Right lobe of liver (tissue), 6 donors: ENCODE measurements at regions not wholly inside any gene's neighbourhood (a gene's known extent, or its start where the extent isn't known, plus 50 kb on each side); places are given as distances from the start of the nearest gene placed in this dataset.
"Not testable (repeated sequence)": the region's sequence is repeated elsewhere in the genome, so short reads cannot be mapped to it uniquely, and the experiment has no call there.

Source experiments
- ATAC-seq, 4 donors: fragments of 200-7000 bp; cut with Tn5 transposase; one replicate each; pipeline ENCODE4 v1.9.1; 2020; ENCODE audit warnings: mild to moderate bottlenecking in 4 of 4, moderate library complexity in 4 of 4
- DNase-seq, 3 donors: peaks; one replicate each; pipeline ENCODE4 v3.0.0-alpha.2; 2020
- H3K27ac ChIP-seq, 3 donors: fragments of 200-600 bp; one replicate each; pipeline ENCODE4 v1.8.0; 2022
- H3K27me3 ChIP-seq, 2 donors: fragments of 200-600 bp; one replicate each; pipeline ENCODE4 v1.8.0; 2022
- H3K36me3 ChIP-seq, 4 donors: fragments of 200-600 bp; sonication (generic) in 1 of 4; one replicate each; pipeline versions ENCODE4 v1.5.1 to v1.8.0; 2017 to 2022; ENCODE audit warnings: control low read depth in 1 of 4
- H3K4me1 ChIP-seq, 4 donors: fragments of 200-600 bp; sonication (generic) in 1 of 4; one replicate each; pipeline versions ENCODE4 v1.5.1 to v1.8.0; 2017 to 2022; ENCODE audit warnings: control low read depth in 1 of 4
- H3K4me3 ChIP-seq, 3 donors: fragments of 200-600 bp; one replicate each; pipeline ENCODE4 v1.8.0; 2022
- H3K9me3 ChIP-seq, 4 donors: fragments of 200-600 bp; sonication (generic) in 1 of 4; one replicate each; pipeline versions ENCODE4 v1.5.1 to v1.8.0; 2017 to 2022; ENCODE audit warnings: control low read depth in 1 of 4
- CTCF ChIP-seq, 4 donors: fragments of 200-600 bp in 3 of 4; fragments of 450-650 bp in 1 of 4; IDR thresholded peaks; one replicate each; pipeline versions ENCODE4 v1.5.1 to v1.8.0; 2016 to 2022; ENCODE audit warnings: antibody characterized with exemption in 4 of 4, mild to moderate bottlenecking in 2 of 4
- POLR2A ChIP-seq: fragments of 450-650 bp; IDR thresholded peaks from one replicate; pipeline ENCODE4 v1.6.1; 2017; ENCODE audit warnings: antibody characterized with exemption, mild to moderate bottlenecking
- WGBS: methylation state at CpG from one replicate; pipeline ENCODE4 v1.1.6; 2018; ENCODE audit warnings: low coverage, low lambda C conversion rate; ENCODE audit not compliant: insufficient coverage; ENCODE audit errors: missing lambda C conversion rate; 5-methylcytosine and 5-hydroxymethylcytosine counted together
- intact Hi-C, 2 donors: fragments of 100-400 bp; cut with DNase I; formaldehyde crosslinking; loops; one replicate each; pipeline versions ENCODE4 v1.11.2 to v1.14.1; 2022
- donor health status: DM: no; HTN: yes; CAD: no.
- donor health status: DM: no; HTN: no; CAD: no.
- donor health status: DM: no; HTN: no; CAD: no.
- donor health status: DM: no; HTN: yes; CAD: no.
- donor health status: DM: no; HTN: yes; CAD: no.

GRCh38 chr7:119737390-119737789 lies 535.6 kb upstream of the KCND2 start:
- ATAC-seq (no peak), DNase-seq (no peak)
- Histone ChIP-seq H3K4me1 (no peaks in the 10 kb centered on the region), H3K27ac (no peak overlapping the region), H3K9me3 (no peaks in the 10 kb centered on the region), H3K4me3 (no peak overlapping the region), H3K36me3 (no peaks in the 10 kb centered on the region), H3K27me3 (no peaks in the 10 kb centered on the region)
- TF ChIP-seq CTCF (IDR thresholded peaks at IDR 0.05) = no peak
- TF ChIP-seq POLR2A = no peak
- intact Hi-C loops = no loop called here

GRCh38 chr7:119745280-119745679 lies 527.7 kb upstream of the KCND2 start:
- H3K4me1 ChIP-seq, H3K9me3 ChIP-seq, H3K27me3 ChIP-seq, H3K36me3 ChIP-seq, intact Hi-C loops, H3K4me3 ChIP-seq, DNase-seq, H3K27ac ChIP-seq, ATAC-seq: not testable (repeated sequence)
- WGBS = 73% methylated on average over 1 of the region's 1 CpG

- H3K9me3 ChIP-seq = no peaks in the 10 kb centered on the region
- TF ChIP-seq CTCF (IDR thresholded peaks at IDR 0.05) (no peak), POLR2A (no peak)
- H3K4me3 ChIP-seq = no peak overlapping the region
- H3K27me3 ChIP-seq = no peaks in the 10 kb centered on the region
- ATAC-seq = no peak
- no peak for DNase-seq
- no peaks in the 10 kb centered on the region for H3K36me3 ChIP-seq
- 25% methylated on average over 1 of the region's 1 CpG for WGBS
- H3K27ac ChIP-seq = no peak overlapping the region
- no peaks in the 10 kb centered on the region for H3K4me1 ChIP-seq
- intact Hi-C loops = no loop called here
Observed at GRCh38 chr7:119748251-119748860, 524.6 kb upstream of the KCND2 start.

- ATAC-seq (no peak), DNase-seq (no peak)
- WGBS = 52% methylated on average over 2 of the region's 2 CpGs
- H3K27ac ChIP-seq = no peak overlapping the region
- H3K36me3 ChIP-seq = no peaks in the 10 kb centered on the region
- intact Hi-C loops = no loop called here
- no peaks in the 10 kb centered on the region for H3K27me3 ChIP-seq
- TF ChIP-seq POLR2A (no peak), CTCF (IDR thresholded peaks at IDR 0.05) (no peak)
- no peaks in the 10 kb centered on the region for H3K4me1 ChIP-seq
- H3K4me3 ChIP-seq = no peak overlapping the region
- no peaks in the 10 kb centered on the region for H3K9me3 ChIP-seq
Observed at GRCh38 chr7:119748991-119749390, 524.0 kb upstream of the KCND2 start.

- ATAC-seq (no peak), DNase-seq (no peak)
- Histone ChIP-seq H3K36me3 (no peaks in the 10 kb centered on the region), H3K27ac (no peak overlapping the region), H3K9me3 (no peaks in the 10 kb centered on the region), H3K4me3 (no peak overlapping the region), H3K27me3 (no peaks in the 10 kb centered on the region), H3K4me1 (no peaks in the 10 kb centered on the region)
- TF ChIP-seq POLR2A = no peak
- TF ChIP-seq CTCF (IDR thresholded peaks at IDR 0.05) = no peak
- intact Hi-C loops = no loop called here
Observed at GRCh38 chr7:119756687-119757086, 516.3 kb upstream of the KCND2 start.
